GM19025 (cell line): ENCODE measurements at regions not wholly inside any gene's neighbourhood (a gene's known extent, or its start where the extent isn't known, plus 50 kb on each side); places are given as distances from the start of the nearest gene placed in this dataset.

Experiments
- ATAC-seq: cut with Tn5 transposase; IDR thresholded peaks from one replicate; pipeline ENCODE4 v1.9.1; 2021; ENCODE audit warnings: mild to moderate bottlenecking, low read depth, moderate library complexity; ENCODE audit not compliant: unreplicated experiment

DNA sequence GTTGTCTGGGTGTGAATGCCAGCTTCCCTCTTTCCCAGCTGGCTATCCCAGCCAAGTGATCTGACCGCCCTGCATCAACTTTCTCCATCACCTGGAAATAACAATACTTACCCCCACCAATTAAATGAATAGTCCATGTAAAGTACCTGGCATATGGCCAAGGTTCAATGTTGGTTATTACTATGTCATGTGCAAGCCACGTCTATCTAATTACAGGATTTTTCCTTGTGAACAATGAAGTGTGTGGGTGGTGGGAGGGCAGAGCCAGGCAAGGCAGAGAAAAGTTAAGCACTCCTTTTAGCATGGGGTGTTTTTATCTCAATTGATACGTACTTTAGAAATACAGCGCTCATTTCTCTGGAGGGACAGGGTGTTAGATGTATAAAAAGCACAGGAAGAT is 121.1 kb downstream of the NHLRC3 start:
- no peak for ATAC-seq

DNA sequence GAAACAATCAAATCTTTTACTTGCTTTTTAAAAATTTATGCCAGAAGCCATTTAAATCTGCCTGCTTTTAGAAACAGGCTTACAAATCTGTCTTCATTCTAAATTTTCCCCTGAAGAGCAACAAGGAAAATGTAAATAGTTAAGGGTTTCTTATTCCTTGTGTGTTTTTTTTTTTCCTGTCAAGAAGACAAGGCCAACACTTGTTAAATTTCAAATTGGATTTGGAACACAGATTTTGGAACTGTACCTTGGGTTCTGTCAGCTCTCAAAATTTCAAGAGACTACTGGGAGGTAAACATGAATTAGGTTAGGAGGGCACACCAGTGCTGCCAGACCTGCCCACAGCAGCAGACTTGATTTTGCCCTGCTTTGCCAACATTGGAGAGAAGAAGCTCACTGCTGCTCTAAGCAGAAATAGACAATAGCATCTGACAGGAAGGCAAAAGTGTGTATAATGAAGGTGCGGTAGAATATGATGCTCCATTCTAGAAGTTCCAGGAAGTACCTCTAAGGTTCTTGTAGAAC is 121.7 kb downstream of the NHLRC3 start:
- no peak for ATAC-seq

DNA sequence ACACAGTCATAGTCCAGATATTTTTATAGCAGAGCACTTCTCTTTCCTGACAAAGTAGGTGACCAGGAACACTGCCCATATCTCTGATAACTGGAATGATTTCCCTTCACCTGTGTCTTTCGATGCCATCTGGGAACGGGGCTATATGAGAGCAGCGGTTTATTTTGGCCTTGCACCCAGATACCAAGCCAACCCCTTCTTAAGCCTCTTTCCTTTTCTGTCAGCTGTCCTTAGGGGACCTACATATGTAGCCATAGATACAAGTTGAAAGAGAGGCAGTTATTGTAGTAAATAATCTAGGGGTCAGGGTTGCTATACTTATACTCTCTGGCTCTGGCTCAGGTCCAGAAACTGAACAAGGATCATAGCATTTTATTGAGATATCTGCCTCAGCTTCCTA is 128.8 kb downstream of the NHLRC3 start:
- no peak for ATAC-seq

DNA sequence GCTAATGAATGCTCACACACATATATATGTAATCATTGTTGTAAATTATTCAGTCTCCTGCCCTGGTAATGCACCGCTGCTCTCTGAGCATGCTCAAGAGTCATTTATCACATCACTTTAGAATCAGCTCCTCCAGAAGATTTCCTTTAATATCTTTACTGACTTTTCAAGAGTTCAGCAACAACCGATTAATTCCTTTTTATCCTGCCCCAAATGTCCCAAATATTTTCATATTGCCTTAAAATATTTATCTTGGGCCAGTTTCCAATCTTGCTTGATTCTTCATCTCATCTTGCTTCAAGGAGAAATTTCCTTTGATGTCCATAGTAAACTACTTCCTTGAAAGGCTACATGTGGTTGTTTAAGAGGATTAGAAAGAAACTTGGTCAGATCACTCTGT is 132.5 kb downstream of the NHLRC3 start:
- ATAC-seq, result no peak

DNA sequence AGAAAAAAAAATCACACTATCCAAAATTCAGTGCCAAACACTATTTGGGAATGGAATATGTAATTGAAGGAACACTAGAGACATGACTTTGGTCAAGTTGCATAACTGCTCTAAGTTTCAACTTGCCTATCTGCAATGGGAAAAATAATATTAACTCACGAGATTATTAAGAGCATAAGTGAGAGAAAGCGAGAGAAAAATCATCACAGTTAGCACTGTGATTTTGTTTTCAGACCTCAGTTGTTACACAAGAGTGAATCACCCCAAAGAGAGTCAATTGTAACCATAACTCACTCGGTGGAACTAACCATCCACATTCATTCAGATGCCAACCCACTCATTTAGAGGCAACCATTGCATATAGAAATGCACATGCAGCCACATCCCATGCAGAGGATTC is 147.1 kb downstream of the NHLRC3 start:
- no peak for ATAC-seq

DNA sequence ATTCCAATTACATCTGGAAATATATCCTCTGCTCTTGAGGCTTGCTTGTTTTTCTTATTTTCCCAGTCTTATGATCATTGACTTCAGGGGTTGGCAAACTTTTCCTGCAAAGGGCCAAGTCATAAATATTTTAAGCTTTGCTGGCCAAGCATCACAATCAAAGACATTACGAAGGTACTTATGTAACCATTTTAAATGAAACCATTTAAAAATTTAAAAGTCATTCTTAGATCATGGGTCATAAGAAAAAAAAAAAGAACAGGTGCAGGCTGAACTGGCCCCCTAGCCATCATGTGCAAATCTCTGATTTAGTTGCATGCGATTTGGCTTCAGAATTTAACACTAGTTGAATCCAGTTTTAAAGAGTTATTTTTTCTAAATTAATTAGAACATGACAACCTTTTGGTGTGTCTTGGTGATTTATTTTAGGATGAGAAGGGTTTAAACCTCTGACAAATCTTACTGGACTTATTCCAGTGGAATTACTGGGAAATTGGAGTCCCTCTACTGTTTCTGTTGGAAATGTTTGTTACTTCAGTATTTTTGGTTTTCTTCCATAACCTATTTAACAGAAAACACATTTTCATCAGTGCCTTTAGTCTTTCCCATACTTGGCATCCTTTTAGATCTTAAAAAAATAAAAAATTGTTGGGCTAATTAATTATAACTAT is 148.1 kb downstream of the NHLRC3 start:
- no peak for ATAC-seq

DNA sequence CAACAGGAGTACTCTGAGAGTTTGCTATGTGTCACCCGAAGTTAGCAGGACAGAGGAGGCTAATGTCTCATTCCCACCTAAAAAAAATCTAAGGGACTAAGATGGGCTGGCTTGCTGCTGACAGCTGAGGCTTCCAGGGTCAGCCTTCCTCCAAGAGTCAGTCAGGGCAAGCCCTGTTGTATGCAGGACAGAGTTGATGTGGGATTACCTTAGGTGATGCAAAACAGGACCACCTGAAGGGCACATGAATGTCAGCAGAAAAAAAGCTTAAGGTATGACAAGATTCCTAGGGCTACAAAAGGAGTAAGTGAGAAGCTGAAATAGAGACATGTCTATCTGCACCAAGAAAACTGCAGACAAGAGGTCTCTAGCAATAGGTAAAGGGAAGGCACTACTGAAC is 151.5 kb downstream of the NHLRC3 start:
- no peak for ATAC-seq

DNA sequence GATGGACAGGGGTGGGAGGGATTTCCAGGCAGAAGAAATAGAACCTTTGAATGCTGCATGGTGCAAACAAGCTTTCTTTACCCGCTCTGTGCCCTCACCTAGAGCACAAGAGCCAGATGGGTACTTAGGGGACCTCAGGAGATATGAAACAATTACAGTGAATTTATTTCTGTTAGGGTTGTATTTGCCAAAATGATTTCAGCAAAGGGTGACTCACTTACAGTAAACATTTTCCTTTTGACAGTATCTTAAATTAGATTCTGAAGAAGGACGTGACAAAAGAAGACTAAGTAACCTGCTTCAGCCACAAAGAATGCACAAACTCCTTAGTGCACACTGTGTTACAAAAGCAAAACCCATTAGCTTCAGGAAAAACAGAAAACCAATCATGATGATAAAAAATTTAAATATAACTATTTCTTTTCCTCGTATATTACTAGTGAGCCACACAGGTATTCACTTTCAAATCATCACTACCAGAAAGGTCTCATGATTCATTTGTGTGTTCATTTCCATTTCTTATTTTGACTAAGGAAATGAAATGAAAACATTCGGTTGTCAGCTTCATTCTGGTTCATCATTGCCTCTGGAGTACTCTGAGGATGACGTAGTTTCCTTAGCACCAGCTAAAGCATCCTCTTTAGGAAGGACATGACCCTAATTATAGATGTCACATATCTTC is 158.8 kb downstream of the NHLRC3 start:
- peak; percentile 63 for ATAC-seq

DNA sequence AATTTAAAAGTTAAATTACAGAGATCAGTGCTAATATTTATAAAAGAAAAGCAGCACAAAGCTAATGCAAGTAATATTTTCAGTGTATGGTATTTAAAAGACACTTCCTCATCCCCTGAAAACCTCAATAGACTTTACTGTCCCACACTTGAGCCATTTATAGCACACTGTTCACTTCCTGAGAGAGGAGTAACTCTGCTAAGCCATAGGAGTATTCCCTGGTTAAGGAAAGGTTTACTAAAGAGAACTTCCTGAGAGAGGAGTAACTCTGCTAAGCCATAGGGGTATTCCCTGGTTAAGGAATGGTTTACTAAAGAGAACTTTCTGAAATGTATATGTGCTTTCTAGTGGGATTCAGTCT is 159.4 kb downstream of the NHLRC3 start:
- no peak for ATAC-seq

DNA sequence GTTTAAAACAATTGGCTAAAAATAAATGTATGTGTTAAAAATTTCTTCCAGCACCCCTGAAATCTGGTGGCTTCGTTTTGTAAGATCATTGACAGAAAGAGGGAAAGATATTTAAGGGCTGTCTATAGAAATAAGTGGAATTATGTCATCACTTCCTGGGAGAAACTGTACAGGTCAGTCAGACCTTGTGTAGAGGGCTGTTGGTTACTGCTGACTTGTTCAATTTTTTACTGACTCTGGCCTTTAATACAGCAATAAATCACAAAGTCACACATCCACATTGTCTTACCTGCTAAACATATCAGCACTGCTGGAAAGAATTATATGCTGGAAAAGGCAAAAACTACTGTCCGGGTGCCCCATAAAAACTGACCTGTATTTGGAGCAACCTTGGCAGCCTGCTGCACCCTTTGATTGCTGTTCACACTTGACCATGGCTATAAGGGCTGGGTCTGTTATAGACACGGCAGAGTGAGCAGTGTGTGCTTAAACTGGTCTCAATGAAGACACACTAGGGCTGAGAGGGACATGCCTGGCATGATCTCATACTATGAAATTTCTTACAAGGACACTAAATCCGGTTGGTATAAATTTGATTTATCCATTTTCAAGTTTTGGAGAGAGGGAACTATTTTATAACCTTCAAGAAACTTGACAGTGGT is 162.1 kb downstream of the NHLRC3 start:
- ATAC-seq, result no peak

DNA sequence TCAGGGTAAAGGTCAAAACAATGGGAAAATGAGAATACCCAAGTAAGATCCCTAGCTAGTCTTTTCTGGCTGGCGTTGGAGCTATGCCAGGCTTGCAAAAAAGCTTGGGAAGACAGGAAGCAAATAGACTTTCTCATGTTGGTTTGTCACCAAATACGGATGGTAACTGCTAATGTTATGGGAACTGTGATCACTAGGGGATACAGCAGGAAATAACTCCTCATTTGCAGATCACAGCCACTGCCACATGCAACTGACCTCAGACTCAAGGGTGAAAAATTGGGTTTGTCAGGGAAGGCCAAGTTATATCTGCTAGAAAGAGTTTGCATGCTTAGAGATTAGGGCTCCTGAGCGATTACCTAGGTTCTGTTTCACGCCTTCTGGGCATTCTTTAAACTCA is 162.9 kb downstream of the NHLRC3 start:
- no peak for ATAC-seq

DNA sequence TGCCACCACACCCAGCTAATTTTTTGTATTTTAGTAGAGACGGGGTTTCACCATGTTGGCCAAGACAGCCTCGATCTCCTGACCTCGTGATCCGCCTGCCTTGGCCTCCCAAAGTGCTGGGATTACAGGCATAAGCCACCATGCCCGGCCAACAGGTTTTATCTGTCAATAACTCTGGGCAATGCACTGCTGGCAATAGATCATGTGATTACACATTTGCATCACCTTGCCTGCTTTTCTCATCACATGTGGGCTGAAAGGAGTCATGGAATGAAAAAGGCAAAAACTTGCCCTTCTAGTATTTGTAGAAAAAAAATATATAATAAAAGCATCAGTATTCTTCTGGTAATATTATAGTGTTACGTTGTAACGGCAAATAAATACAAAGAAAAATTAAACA is 164.5 kb downstream of the NHLRC3 start:
- no peak for ATAC-seq

DNA sequence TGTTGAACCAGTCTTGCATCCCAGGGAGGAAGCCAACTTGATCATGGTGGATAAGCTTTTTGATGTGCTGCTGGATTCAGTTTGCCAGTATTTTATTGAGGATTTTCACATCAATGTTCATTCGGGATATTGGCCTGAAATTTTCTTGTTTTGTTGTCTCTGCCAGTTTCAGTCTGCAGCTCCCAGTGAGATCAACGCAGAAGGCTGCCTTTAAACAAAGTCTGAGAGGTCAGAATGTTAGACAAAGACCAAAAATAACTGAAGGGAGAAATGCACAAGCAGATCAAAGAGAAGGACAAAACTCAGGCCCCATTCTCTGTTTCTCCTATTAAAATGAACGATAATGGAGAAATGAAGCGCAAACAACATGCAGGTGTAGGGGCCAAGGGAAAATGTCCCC is 170.4 kb downstream of the NHLRC3 start:
- ATAC-seq, result no peak

DNA sequence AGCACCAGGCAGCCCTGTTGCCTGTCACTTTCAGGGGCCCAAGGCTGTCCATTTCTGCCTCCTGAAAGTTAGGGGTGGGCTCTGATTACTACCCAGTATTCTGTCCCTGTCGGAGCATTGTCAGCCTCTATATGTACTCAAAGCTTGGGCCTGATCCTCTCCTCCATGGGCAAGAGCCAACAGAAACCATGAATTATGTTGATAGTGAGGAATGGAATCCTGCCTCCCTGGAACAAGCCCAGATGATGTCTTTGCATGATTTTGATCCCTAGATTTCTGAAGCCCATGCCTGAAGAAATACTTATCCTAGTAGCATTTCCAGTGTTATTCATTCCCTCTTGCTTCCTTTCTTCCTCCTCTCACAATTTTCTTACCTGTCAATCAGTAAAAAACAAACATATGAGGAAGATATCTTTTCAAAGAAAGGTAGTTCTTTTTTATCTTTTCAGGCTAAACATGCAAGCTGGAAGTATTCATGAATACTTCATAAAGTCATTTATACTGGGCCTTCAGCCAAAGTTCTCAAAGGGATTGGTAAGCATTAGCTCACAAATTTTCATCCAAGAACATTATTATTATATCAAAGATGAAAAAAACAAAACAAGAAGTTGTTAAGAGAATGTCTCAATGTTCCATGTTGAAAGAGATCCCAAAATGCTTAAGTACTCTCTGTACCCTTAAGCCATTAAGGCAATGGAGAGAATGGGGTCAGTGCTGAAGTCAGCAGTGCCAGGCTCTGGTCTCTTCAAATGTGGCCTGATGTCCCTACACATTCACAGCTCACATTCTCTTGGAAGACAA is 171.7 kb downstream of the NHLRC3 start:
- ATAC-seq, result no peak

DNA sequence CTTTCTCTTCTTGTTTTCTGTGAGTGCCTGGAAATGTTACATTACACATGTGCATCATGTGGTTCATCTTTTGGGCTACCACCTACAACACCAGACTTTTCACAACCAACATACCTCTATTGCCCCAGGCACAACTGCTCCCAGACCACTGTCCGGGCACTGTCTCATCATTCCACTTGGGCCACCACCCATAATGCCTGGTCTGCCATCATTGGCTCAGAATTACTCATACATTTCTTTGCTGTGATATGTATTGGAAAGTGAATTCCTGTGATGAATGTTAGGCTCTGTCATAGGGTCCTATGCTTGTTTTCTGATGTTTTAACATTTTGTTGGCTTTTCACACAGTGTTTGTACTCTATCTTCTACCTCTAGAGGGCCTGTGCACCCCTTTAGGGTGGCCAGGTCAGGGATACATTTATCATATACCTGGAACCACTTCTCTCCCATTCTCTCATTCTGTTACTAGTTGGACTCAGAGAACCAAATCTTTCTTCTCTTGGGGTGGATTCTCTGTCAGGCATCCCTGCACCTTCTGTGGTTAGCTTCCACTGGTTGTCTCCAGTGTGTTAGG is 172.8 kb downstream of the NHLRC3 start:
- ATAC-seq, result no peak

DNA sequence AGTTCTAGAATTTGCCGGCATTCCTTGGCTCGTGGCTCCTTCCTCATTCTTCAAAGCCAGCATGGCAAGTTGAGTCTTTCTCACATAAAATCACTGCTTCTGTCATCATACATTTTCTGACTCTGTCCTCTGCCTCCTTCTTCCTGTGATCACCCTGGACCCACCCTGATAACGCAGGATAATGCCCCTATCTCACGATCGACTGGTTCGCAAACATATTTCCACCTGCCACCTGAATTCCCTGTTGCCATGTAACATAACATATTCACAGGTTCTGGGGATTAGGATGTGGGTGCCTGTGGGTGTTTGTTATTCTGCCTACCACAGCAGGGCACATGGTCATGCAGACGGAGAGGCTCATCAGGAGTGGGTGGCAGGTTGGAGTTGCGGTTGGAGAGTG is 177.7 kb downstream of the NHLRC3 start:
- ATAC-seq, result no peak

DNA sequence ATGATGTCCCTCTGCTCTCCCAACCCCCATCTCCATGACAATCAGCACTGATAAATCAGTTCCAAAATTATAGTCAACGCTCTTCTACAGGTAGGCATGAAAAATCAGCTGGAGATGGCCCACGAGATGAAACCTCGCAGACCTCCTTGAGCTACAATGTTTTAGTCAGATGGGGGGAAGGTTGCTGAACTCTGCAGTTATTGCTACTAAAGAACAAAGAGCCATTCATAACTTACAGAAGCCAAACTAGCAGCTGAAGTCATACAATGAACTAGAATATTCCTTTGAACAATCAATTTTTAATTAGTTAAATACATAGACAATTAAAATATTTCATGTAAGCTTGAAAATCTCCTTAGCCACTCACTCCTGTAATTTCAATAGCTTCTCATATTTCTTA is 179.2 kb downstream of the NHLRC3 start:
- no peak for ATAC-seq

DNA sequence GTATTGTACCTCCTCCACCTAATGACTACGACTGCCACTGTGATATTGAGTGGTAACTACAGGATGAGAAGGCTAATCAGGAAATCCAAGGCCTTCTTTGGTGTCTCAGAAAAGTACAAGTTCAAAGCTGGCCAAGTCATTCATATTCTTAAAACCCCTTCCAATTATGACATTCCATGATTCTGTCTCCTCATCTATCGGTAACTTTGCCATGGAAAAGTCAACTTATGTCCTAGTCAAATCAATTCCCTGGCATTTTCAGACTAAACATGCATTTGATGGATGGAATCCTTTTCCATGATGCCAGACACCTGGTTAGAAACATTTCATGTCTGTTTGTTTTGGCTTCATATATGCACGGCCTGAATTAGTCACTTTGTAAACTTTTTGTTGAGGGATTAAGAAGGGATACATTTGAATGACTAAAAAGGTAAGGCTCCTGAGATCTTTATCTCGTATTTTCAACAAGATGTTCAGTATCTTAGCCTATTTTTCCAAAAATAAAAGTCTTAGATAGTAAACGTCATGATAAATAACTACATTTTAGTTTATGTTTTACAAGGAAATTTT is 186.5 kb downstream of the NHLRC3 start:
- ATAC-seq, result no peak

DNA sequence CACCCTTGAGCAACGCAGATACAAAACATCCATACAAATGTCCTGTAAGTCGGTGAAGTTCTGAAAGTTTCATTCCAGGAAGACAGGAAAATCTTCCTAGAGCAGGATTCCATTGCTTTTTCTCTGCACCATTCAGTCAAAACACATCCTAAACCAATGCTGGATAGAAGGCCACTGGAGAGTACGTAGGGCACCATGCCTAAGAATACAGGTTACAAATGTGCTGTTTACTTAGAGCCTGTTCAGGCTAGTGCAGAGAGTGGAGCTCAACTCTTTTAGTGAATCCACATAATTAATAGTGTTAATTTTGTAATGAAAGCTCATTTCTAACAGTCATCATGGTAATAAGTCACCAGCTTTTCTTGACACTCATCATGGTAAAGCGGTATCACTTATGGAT is 187.6 kb downstream of the NHLRC3 start:
- ATAC-seq, result no peak

DNA sequence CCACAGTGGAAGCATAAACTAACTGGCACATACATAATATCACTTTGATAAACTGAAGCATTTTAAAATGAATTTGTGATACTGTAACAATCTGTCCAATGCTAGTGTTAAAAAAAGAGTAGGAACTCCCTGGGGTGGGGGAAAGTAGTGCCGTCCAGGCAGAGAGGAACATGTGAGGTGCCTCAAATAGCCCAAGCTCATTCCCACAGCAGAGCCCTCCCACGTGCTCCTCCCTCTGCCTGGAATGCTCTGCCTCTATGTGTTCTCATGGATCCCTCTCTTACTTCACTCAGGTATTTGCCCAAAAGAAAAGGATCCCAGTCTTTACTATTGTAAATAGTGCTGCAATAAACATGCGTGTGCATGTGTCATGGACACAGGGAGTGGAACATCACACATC is 188.1 kb downstream of the NHLRC3 start:
- ATAC-seq, result no peak
